ENCODE measurements at regions not wholly inside any gene's neighbourhood (a gene's known extent, or its start where the extent isn't known, plus 50 kb on each side); places are given as distances from the start of the nearest gene placed in this dataset.

DNA sequence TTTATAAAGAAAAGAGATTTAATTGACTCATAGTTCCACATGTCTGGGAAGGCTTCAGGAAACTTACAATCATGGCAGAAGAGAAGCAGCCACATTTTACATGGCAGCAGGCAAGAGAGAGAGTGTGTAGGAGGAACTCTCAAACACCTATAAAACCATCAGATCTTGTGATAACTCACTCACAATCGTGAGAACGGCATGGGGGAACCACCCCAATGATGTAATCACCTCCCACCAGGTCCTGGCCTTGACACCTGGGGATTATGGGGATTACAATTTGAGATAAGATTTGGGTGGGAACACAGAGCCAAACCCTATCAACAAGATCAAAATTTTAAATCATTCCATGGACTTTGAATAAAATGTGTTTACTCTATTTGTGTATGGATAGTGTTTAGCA lies 575.6 kb downstream of the ADCYAP1 start:
- TF ChIP-seq, protein P1, sequence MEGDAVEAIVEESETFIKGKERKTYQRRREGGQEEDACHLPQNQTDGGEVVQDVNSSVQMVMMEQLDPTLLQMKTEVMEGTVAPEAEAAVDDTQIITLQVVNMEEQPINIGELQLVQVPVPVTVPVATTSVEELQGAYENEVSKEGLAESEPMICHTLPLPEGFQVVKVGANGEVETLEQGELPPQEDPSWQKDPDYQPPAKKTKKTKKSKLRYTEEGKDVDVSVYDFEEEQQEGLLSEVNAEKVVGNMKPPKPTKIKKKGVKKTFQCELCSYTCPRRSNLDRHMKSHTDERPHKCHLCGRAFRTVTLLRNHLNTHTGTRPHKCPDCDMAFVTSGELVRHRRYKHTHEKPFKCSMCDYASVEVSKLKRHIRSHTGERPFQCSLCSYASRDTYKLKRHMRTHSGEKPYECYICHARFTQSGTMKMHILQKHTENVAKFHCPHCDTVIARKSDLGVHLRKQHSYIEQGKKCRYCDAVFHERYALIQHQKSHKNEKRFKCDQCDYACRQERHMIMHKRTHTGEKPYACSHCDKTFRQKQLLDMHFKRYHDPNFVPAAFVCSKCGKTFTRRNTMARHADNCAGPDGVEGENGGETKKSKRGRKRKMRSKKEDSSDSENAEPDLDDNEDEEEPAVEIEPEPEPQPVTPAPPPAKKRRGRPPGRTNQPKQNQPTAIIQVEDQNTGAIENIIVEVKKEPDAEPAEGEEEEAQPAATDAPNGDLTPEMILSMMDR (IDR thresholded peaks at IDR 0.05; ENCODE audit: low read depth, low read length): no peak
- TF ChIP-seq POLR2A (IDR thresholded peaks at IDR 0.05; ENCODE audit: extremely low read depth, insufficient read length): no peak
- TF ChIP-seq, protein P2, sequence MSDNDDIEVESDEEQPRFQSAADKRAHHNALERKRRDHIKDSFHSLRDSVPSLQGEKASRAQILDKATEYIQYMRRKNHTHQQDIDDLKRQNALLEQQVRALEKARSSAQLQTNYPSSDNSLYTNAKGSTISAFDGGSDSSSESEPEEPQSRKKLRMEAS (IDR thresholded peaks at IDR 0.05; ENCODE audit: low read depth, low read length): no peak
- TF ChIP-seq MYC (IDR thresholded peaks at IDR 0.05; ENCODE audit: low read depth, low read length): no peak
